Gastrocnemius medialis (tissue), 4 donors: ENCODE measurements at regions not wholly inside any gene's neighbourhood (a gene's known extent, or its start where the extent isn't known, plus 50 kb on each side); places are given as distances from the start of the nearest gene placed in this dataset.

ENCODE experiments used
- ATAC-seq, 2 donors: fragments of 150-250 bp; one replicate each; pipeline ENCODE4 v1.9.1; 2016
- DNase-seq, 2 donors: peaks; one replicate each; pipeline ENCODE4 v3.0.0-alpha.2; 2019
- H3K27ac ChIP-seq, 4 donors: fragments of 200-600 bp; sonication (generic); 1 replicate in 1 of 4; 2 replicates in 3 of 4; pipeline ENCODE4 v1.5.1; 2016 to 2018; ENCODE audit warnings: mild to moderate bottlenecking in 2 of 4, moderate library complexity in 1 of 4
- H3K27me3 ChIP-seq, 3 donors: fragments of 200-600 bp; sonication (generic) in 2 of 3; 1 replicate in 1 of 3; 2 replicates in 2 of 3; pipeline versions ENCODE4 v1.5.1 to v1.6.0; 2016 to 2019; ENCODE audit warnings: mild to moderate bottlenecking in 1 of 3, moderate library complexity in 1 of 3
- H3K36me3 ChIP-seq, 2 donors: fragments of 200-600 bp; sonication (generic) in 1 of 2; one replicate each; pipeline ENCODE4 v1.5.1; 2017 to 2018
- H3K4me1 ChIP-seq, 2 donors: fragments of 200-600 bp; sonication (generic) in 1 of 2; one replicate each; pipeline ENCODE4 v1.5.1; 2016 to 2017; ENCODE audit warnings: mild to moderate bottlenecking in 2 of 2
- H3K4me3 ChIP-seq, 4 donors: fragments of 200-600 bp; sonication (generic) in 3 of 4; 1 replicate in 1 of 4; 2 replicates in 3 of 4; pipeline ENCODE4 v1.5.1; 2016 to 2019; ENCODE audit warnings: mild to moderate bottlenecking in 2 of 4
- H3K9me3 ChIP-seq, 3 donors: fragments of 200-600 bp; sonication (generic) in 2 of 3; 1 replicate in 1 of 3; 2 replicates in 2 of 3; pipeline ENCODE4 v1.5.1; 2016 to 2019
- CTCF ChIP-seq, 5 experiments: fragments of 450-650 bp in 3 of 5; fragments of 200-600 bp in 2 of 5; sonication (generic) in 2 of 5; IDR thresholded peaks in 4 of 5; conservative IDR thresholded peaks in 1 of 5; 1 replicate in 4 of 5; 2 replicates in 1 of 5; pipeline ENCODE4 v1.5.1; 2016 to 2019; ENCODE audit warnings: antibody characterized with exemption in 5 of 5, mild to moderate bottlenecking in 3 of 5, moderate library complexity in 3 of 5
- POLR2A ChIP-seq, 2 donors: fragments of 450-650 bp; IDR thresholded peaks; one replicate each; pipeline ENCODE4 v1.6.1; 2017; ENCODE audit warnings: antibody characterized with exemption in 2 of 2, mild to moderate bottlenecking in 2 of 2, moderate library complexity in 2 of 2
- in situ Hi-C, 4 donors: fragments of 200-750 bp; cut with MboI; loops; one replicate each; pipeline versions ENCODE4 v1.15.0 to v1.8.0; 2017; ENCODE audit warnings: low sequenced_read_pairs in 4 of 4
- intact Hi-C: fragments of 100-400 bp; cut with DNase I; formaldehyde crosslinking; loops from one replicate; pipeline ENCODE4 v1.15.1; 2023; ENCODE audit warnings: low total_unique reads

GRCh38 chr21:24671901-24672300 lies 935.4 kb downstream of the MRPL39 start:
- no peaks in the 10 kb centered on the region for H3K27me3 ChIP-seq
- no peaks in the 10 kb centered on the region for H3K4me1 ChIP-seq
- no peaks in the 10 kb centered on the region for H3K36me3 ChIP-seq
- in situ Hi-C loops: no loop called here
- ATAC-seq: no peak
- TF ChIP-seq CTCF (IDR thresholded peaks at IDR 0.05 in 4 of 5, conservative IDR thresholded peaks at IDR 0.05 in 1 of 5): no peak
- no peak overlapping the region for H3K4me3 ChIP-seq
- intact Hi-C loops: no loop called here
- H3K27ac ChIP-seq: no peak overlapping the region
- no peak for DNase-seq
- H3K9me3 ChIP-seq: no peaks in the 10 kb centered on the region

GRCh38 chr21:24658926-24659325 lies 948.4 kb downstream of the MRPL39 start:
- in situ Hi-C loops (no loop called here), intact Hi-C loops (no loop called here)
- H3K27me3 ChIP-seq: no peaks in the 10 kb centered on the region
- no peak overlapping the region for H3K4me3 ChIP-seq
- ATAC-seq: no peak
- no peaks in the 10 kb centered on the region for H3K4me1 ChIP-seq
- TF ChIP-seq CTCF (IDR thresholded peaks at IDR 0.05 in 4 of 5, conservative IDR thresholded peaks at IDR 0.05 in 1 of 5) (no peak), POLR2A (IDR thresholded peaks at IDR 0.05) (no peak)
- no peaks in the 10 kb centered on the region for H3K9me3 ChIP-seq
- H3K27ac ChIP-seq: no peak overlapping the region
- no peaks in the 10 kb centered on the region for H3K36me3 ChIP-seq
- DNase-seq: no peak

- Histone ChIP-seq H3K36me3 (no peaks in the 10 kb centered on the region), H3K4me3 (no peak overlapping the region), H3K27me3 (no peaks in the 10 kb centered on the region), H3K27ac (no peak overlapping the region), H3K4me1 (no peaks in the 10 kb centered on the region), H3K9me3 (no peaks in the 10 kb centered on the region)
- ATAC-seq (no peak), DNase-seq (no peak)
- intact Hi-C loops: no loop called here
- in situ Hi-C loops: no loop called here
- TF ChIP-seq CTCF (IDR thresholded peaks at IDR 0.05 in 4 of 5, conservative IDR thresholded peaks at IDR 0.05 in 1 of 5): no peak
- TF ChIP-seq POLR2A (IDR thresholded peaks at IDR 0.05): no peak
Observed at GRCh38 chr21:24658026-24658425, 949.3 kb downstream of the MRPL39 start.

- H3K27me3 ChIP-seq: no peaks in the 10 kb centered on the region
Observed at GRCh38 chr21:24649691-24650090, 957.6 kb downstream of the MRPL39 start.

More at GRCh38 chr21:24649691-24650090, 957.6 kb downstream of the MRPL39 start:
- Histone ChIP-seq H3K36me3 (no peaks in the 10 kb centered on the region), H3K27ac (no peak overlapping the region), H3K4me1 (no peaks in the 10 kb centered on the region), H3K9me3 (no peaks in the 10 kb centered on the region), H3K4me3 (no peak overlapping the region)
- DNase-seq (no peak), ATAC-seq (no peak)
- TF ChIP-seq POLR2A (IDR thresholded peaks at IDR 0.05): no peak
- no peak for TF ChIP-seq CTCF (IDR thresholded peaks at IDR 0.05 in 4 of 5, conservative IDR thresholded peaks at IDR 0.05 in 1 of 5)
- in situ Hi-C loops (no loop called here), intact Hi-C loops (no loop called here)
